ENCODE measurements at regions not wholly inside any gene's neighbourhood (a gene's known extent, or its start where the extent isn't known, plus 50 kb on each side); places are given as distances from the start of the nearest gene placed in this dataset.

DNA sequence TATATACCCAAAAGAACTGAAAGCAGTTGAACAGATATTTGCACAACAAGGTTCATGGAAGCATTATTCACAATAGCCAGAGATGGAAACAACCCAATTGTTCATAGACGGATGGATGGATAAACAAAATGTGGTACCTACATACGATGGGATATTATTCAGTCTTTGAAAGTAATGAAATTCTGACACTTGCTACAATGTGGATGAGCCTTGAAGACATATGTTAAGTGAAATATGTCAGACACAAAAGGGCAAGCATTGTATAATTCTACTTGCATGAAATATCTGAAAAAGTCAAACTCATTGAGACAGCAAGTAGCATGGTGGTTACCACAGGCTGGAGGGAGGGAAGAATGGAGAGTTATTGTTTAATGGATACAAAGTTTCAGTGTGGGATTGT, 696.1 kb downstream of the MATN1 start (continued):
- TF ChIP-seq ZNF687 (IDR thresholded peaks at IDR 0.05): no peak
- TF ChIP-seq ZBED1 (IDR thresholded peaks at IDR 0.05; ENCODE audit: borderline replicate concordance): no peak
- TF ChIP-seq JUNB (IDR thresholded peaks at IDR 0.05): no peak
- TF ChIP-seq ZNF24 (IDR thresholded peaks at IDR 0.05): no peak
- TF ChIP-seq CREB1 (IDR thresholded peaks at IDR 0.05; ENCODE audit: low read depth): no peak
- no peak for TF ChIP-seq NFIC (IDR thresholded peaks at IDR 0.05; ENCODE audit: low read depth, low read length)

GRCh38 chr1:30024411-30025195, 698.8 kb downstream of the MATN1 start:
- Histone ChIP-seq H4K20me1 (ENCODE audit: control insufficient read depth, insufficient read depth) (no peaks in the 10 kb centered on the region), H3K9me3 (replicated peaks; ENCODE audit: control insufficient read depth, insufficient read depth, low read length) (no peaks in the 10 kb centered on the region), H3K9ac (ENCODE audit: control insufficient read depth, insufficient read depth, low read length) (no peak overlapping the region), H2AFZ (ENCODE audit: control insufficient read depth, low read depth, low read length) (no peak overlapping the region), H3K79me2 (ENCODE audit: control insufficient read depth, insufficient read depth, low read length) (no peaks in the 10 kb centered on the region), H3K4me2 (ENCODE audit: control insufficient read depth, insufficient read depth) (no peak overlapping the region), H3K36me3 (ENCODE audit: control insufficient read depth in 2 of 2, insufficient read depth in 2 of 2, low read length in 1 of 2) (no peaks in the 10 kb centered on the region), H3K27me3 (replicated peaks in 1 of 2; ENCODE audit: control insufficient read depth in 2 of 2, insufficient read depth in 2 of 2, low read length in 1 of 2) (no peaks in the 10 kb centered on the region; a peak in 1 of 4 replicates), H3K4me3 (no peak overlapping the region), H3K27ac (ENCODE audit: control insufficient read depth, insufficient read depth) (no peak overlapping the region), H3K4me1 (ENCODE audit: control insufficient read depth, insufficient read depth, low read length) (no peaks in the 10 kb centered on the region)
- intact Hi-C loops (cut with micrococcal nuclease; ENCODE audit: unreplicated experiment): no loop called here
- ATAC-seq: no peak
- RAD21 ChIA-PET (ENCODE audit: unreplicated experiment): no interaction called here
- in situ Hi-C loops (cut with MboI): no loop called here
- DNase-seq (ENCODE audit: low read depth, low spot score): no peak
- no peak for FAIRE-seq
- POLR2A ChIA-PET: no interaction called here
- CTCF ChIA-PET: no interaction called here
- SMC1A ChIA-PET (ENCODE audit: uncharacterized antibody, unreplicated experiment): no interaction called here
- BruUV-seq (replicated peaks): no TSS peak
- WGBS (ENCODE audit: insufficient coverage, insufficient replicate concordance, low lambda C conversion rate, missing lambda C conversion rate): 7% methylated on average over 5 of the region's 5 CpGs
- no peak for TF ChIP-seq BRCA1 (IDR thresholded peaks at IDR 0.05; ENCODE audit: low read depth, low read length)
